Astrocyte (in vitro differentiated cells and primary cell): ENCODE measurements at regions not wholly inside any gene's neighbourhood (a gene's known extent, or its start where the extent isn't known, plus 50 kb on each side); places are given as distances from the start of the nearest gene placed in this dataset.

ENCODE experiments used
- EZH2 ChIP-seq: IDR thresholded peaks from 2 replicates; pipeline ENCODE4 v1.6.1; 2012; ENCODE audit warnings: mild to moderate bottlenecking, low read length, inconsistent platforms; ENCODE audit not compliant: insufficient read depth
- TF ChIP-seq, protein P1 (sequence below): IDR thresholded peaks from 2 replicates; pipeline ENCODE4 v1.5.1; 2011; ENCODE audit warnings: low read depth, mild to moderate bottlenecking, inconsistent platforms, low read length, moderate library complexity; ENCODE audit not compliant: insufficient read depth

DNA sequence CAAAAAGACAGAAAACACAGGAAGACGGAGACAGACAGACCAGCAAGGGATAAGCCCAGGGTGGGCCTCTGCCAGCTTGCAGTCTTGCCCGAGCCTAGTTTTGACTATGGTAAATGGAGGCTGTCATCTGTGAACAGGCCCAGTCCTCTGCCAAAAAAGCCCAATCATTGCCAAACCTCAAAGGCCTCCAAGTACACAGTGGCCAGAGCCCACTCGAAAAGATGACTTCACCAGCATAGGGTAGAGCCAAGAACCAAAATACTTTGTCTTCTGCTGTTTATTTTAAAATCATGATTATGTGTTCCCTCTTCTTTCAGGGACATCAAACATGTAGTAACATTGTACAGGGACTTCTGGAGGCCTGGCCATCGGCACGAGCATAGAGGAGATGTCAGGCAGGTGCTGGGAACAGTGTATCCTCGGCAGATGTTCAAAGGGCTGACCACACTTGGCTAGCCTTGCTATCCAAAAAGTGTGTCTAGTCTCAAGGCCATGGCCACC is 66.0 kb downstream of the TTC32 start:
- TF ChIP-seq, protein P1, sequence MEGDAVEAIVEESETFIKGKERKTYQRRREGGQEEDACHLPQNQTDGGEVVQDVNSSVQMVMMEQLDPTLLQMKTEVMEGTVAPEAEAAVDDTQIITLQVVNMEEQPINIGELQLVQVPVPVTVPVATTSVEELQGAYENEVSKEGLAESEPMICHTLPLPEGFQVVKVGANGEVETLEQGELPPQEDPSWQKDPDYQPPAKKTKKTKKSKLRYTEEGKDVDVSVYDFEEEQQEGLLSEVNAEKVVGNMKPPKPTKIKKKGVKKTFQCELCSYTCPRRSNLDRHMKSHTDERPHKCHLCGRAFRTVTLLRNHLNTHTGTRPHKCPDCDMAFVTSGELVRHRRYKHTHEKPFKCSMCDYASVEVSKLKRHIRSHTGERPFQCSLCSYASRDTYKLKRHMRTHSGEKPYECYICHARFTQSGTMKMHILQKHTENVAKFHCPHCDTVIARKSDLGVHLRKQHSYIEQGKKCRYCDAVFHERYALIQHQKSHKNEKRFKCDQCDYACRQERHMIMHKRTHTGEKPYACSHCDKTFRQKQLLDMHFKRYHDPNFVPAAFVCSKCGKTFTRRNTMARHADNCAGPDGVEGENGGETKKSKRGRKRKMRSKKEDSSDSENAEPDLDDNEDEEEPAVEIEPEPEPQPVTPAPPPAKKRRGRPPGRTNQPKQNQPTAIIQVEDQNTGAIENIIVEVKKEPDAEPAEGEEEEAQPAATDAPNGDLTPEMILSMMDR: no peak
- TF ChIP-seq EZH2: no peak
